K562 (cell line): ENCODE measurements at regions not wholly inside any gene's neighbourhood (a gene's known extent, or its start where the extent isn't known, plus 50 kb on each side); places are given as distances from the start of the nearest gene placed in this dataset.
"Not testable (repeated sequence)": the region's sequence is repeated elsewhere in the genome, so short reads cannot be mapped to it uniquely, and the experiment has no call there.

Experiments used
- ATAC-seq: fragments of 200-7000 bp; cut with Tn5 transposase; 3 replicates; pipeline ENCODE4 v1.9.1; 2020; ENCODE audit warnings: moderate library complexity
- BruUV-seq: library from RNA; stranded (reverse); fragments of 400-500 nt; replicated peaks from 2 replicates; lab custom pipeline; 2021; lab: Mats Ljungman, UMichigan
- CTCF ChIA-PET: fragments of 300-600 bp; formaldehyde crosslinking; extraction: SDS; loops from one replicate; lab custom pipeline; 2021; ENCODE audit warnings: low intra/inter-chr PET ratio; lab: Yijun Ruan, JAX
- POLR2A ChIA-PET: fragments of 300-600, 350-650 bp; sonication (Branson Sonifier 250); formaldehyde crosslinking; extraction: SDS; loops from one replicate; lab custom pipeline; 2021; ENCODE audit warnings: antibody characterized with exemption, inconsistent platforms; lab: Yijun Ruan, JAX
- DNase-seq, 4 experiments: peaks; one replicate each; pipeline versions ENCODE4 v3.0.0 to v3.0.0-alpha.2; 2011 to 2018; ENCODE audit warnings: low spot score in 3 of 4, mixed read lengths in 3 of 4; ENCODE audit errors: extremely low read depth in 1 of 4
- FAIRE-seq: peaks from 2 replicates; lab custom pipeline; 2011; peaks lifted over from hg19 to GRCh38; lab: Jason Lieb, UNC
- H2AFZ ChIP-seq: 2 replicates; pipeline ENCODE4 v1.6.0; 2011; ENCODE audit warnings: low read depth, low read length, control low read depth, inconsistent platforms
- H3K27ac ChIP-seq: fragments of 200-600 bp; 3 replicates; pipeline ENCODE4 v1.8.0; 2011; ENCODE audit warnings: low read depth, mild to moderate bottlenecking, control low read depth, inconsistent platforms, low read length, moderate library complexity, mixed read lengths; ENCODE audit errors: extremely low read depth
- H3K27me3 ChIP-seq, 2 experiments: fragments of 300-600 bp in 1 of 2; 2 replicates in 1 of 2; 3 replicates in 1 of 2; pipeline versions ENCODE4 v1.6.0 to v1.8.0; 2011; ENCODE audit warnings: inconsistent platforms in 2 of 2, low read length in 2 of 2, mild to moderate bottlenecking in 1 of 2, mixed read lengths in 1 of 2, moderate library complexity in 1 of 2; ENCODE audit not compliant: control insufficient read depth in 2 of 2, insufficient read depth in 2 of 2
- H3K36me3 ChIP-seq: fragments of 300-600 bp; 3 replicates; pipeline ENCODE4 v1.8.0; 2011; ENCODE audit warnings: mild to moderate bottlenecking, low read length, inconsistent platforms; ENCODE audit not compliant: control insufficient read depth, insufficient read depth
- H3K4me1 ChIP-seq, 2 experiments: fragments of 200-600 bp in 1 of 2; replicated peaks in 1 of 2; 2 replicates in 1 of 2; 3 replicates in 1 of 2; pipeline versions ENCODE4 v1.5.1 to v1.8.0; 2011; ENCODE audit warnings: inconsistent platforms in 2 of 2, low read length in 2 of 2, mild to moderate bottlenecking in 1 of 2, mixed read lengths in 1 of 2, moderate library complexity in 1 of 2; ENCODE audit not compliant: control insufficient read depth in 2 of 2, insufficient read depth in 2 of 2
- H3K4me2 ChIP-seq: 2 replicates; pipeline ENCODE4 v1.6.1; 2011; ENCODE audit warnings: low read length, control low read depth, inconsistent platforms, mixed read lengths; ENCODE audit not compliant: insufficient read depth
- H3K4me3 ChIP-seq: fragments of 200-600 bp; sonication (generic), shearing (Covaris generic); 2 replicates; pipeline ENCODE4 v1.5.1; 2016; ENCODE audit warnings: control low read depth, inconsistent platforms
- H3K79me2 ChIP-seq: fragments of 200-600 bp; 3 replicates; pipeline ENCODE4 v1.8.0; 2011; ENCODE audit warnings: low read length, inconsistent platforms; ENCODE audit not compliant: control insufficient read depth, insufficient read depth
- H3K9ac ChIP-seq, 2 experiments: 2 replicates each; pipeline versions ENCODE4 v1.6.0 to v1.6.1; 2011; ENCODE audit warnings: low read depth in 2 of 2, low read length in 2 of 2, control low read depth in 1 of 2, inconsistent platforms in 1 of 2, mild to moderate bottlenecking in 1 of 2, mixed read lengths in 1 of 2; ENCODE audit not compliant: insufficient read depth in 1 of 2
- H3K9me1 ChIP-seq: one replicate; pipeline ENCODE4 v1.6.0; 2011; ENCODE audit warnings: inconsistent platforms, mild to moderate bottlenecking, low read length, moderate library complexity; ENCODE audit not compliant: control insufficient read depth, insufficient read depth
- H3K9me3 ChIP-seq: replicated peaks from 2 replicates; pipeline ENCODE4 v1.5.1; 2011; ENCODE audit warnings: low read depth, low read length, inconsistent platforms; ENCODE audit not compliant: control insufficient read depth, insufficient read depth
- H4K20me1 ChIP-seq: replicated peaks from 2 replicates; pipeline ENCODE4 v1.6.1; 2011; ENCODE audit warnings: low read length, inconsistent platforms, mixed read lengths; ENCODE audit not compliant: control insufficient read depth, insufficient read depth
- ATF1 ChIP-seq, 2 experiments: fragments of 450-650 bp in 1 of 2; IDR thresholded peaks; 2 replicates each; pipeline ENCODE4 v1.6.1; 2016; ENCODE audit warnings: missing compliant biosample characterization in 1 of 2, missing genetic modification characterization in 1 of 2
- ETV5 ChIP-seq: sonication (generic); formaldehyde crosslinking; IDR thresholded peaks from 2 replicates; pipeline ENCODE4 v1.4.0; 2020; ENCODE audit warnings: low read depth, mild to moderate bottlenecking, missing genetic modification reagents
- JUN ChIP-seq, 2 experiments: sonication (generic) in 1 of 2; formaldehyde crosslinking in 1 of 2; IDR thresholded peaks; 2 replicates each; pipeline versions ENCODE4 v1.6.1 to v1.8.0; 2012 to 2022; ENCODE audit warnings: borderline replicate concordance in 2 of 2, mild to moderate bottlenecking in 2 of 2, improper control_type of control experiment in 1 of 2, low read depth in 1 of 2, low read length in 1 of 2, missing genetic modification reagents in 1 of 2
- MTA2 ChIP-seq: fragments of 450-650 bp; IDR thresholded peaks from 2 replicates; pipeline ENCODE4 v1.6.1; 2016; ENCODE audit warnings: low read depth
- NBN ChIP-seq: fragments of 450-650 bp; IDR thresholded peaks from 2 replicates; pipeline ENCODE4 v1.6.1; 2016; ENCODE audit warnings: low read depth, mild to moderate bottlenecking
- NR2F6 ChIP-seq: fragments of 450-650 bp; formaldehyde crosslinking; IDR thresholded peaks from 2 replicates; pipeline ENCODE4 v1.4.0; 2020; ENCODE audit warnings: mild to moderate bottlenecking
- POLR2AphosphoS5 ChIP-seq: IDR thresholded peaks from 2 replicates; pipeline ENCODE4 v1.6.1; 2011; ENCODE audit warnings: mild to moderate bottlenecking, low read depth, low read length, moderate library complexity; ENCODE audit not compliant: control insufficient read depth, insufficient read depth
- RUNX1 ChIP-seq: sonication (generic); IDR thresholded peaks from 2 replicates; pipeline ENCODE4 v1.6.1; 2016; ENCODE audit warnings: antibody characterized with exemption, low read depth
- TAL1 ChIP-seq: fragments of 450-650 bp; IDR thresholded peaks from 2 replicates; pipeline ENCODE4 v1.6.1; 2016; ENCODE audit warnings: mild to moderate bottlenecking
- TBL1XR1 ChIP-seq, 2 experiments: IDR thresholded peaks; 2 replicates each; pipeline ENCODE4 v1.6.1; 2012; ENCODE audit warnings: improper control_type of control experiment in 2 of 2, low read length in 2 of 2, mild to moderate bottlenecking in 1 of 2
- ZNF146 ChIP-seq: IDR thresholded peaks from one replicate; pipeline ENCODE4 v1.6.1; 2018; ENCODE audit warnings: missing compliant biosample characterization; ENCODE audit not compliant: unreplicated experiment
- WGBS: fragments of 100-300 bp; shearing (Covaris generic); methylation state at CpG from one replicate; pipeline ENCODE4 v1.1.6; 2016; ENCODE audit warnings: low coverage, mixed read lengths; ENCODE audit not compliant: insufficient coverage; ENCODE audit errors: missing lambda C conversion rate; 5-methylcytosine and 5-hydroxymethylcytosine counted together
- in situ Hi-C: fragments of 300-500 bp; cut with MboI; formaldehyde crosslinking; loops from 4 replicates; pipeline ENCODE4 v1.15.0; 2018; ENCODE audit warnings: inconsistent platforms, mixed read lengths
- intact Hi-C: fragments of 100-400 bp; cut with micrococcal nuclease; formaldehyde crosslinking; loops from 2 replicates; pipeline ENCODE4 v1.14.2; 2022
- TF ChIP-seq, protein P1 (sequence below): fragments of 450-650 bp; IDR thresholded peaks from 2 replicates; pipeline ENCODE4 v1.7.0; 2016; ENCODE audit warnings: borderline replicate concordance

GRCh38 chr6:144793744-144794143, 508.6 kb downstream of the UTRN start (continued):
- TF ChIP-seq TAL1 (no peak), MTA2 (no peak)

DNA sequence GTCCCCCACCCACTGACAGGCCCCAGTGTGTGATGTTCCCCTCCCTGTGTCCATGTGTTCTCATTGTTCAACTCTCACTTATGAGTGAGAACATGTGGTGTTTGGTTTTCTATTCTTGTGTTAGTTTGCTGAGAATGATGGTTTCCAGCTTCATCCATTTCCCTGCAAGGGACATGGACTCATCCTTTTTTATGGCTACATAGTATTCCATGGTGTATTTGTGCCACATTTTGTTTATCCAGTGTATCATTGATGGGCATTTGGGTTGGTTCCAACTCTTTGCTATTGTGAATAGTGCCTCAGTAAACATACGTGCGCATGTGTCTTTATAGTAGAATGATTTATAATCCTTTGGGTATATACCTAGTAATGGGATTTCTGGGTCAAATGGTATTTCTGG, 509.9 kb downstream of the UTRN start:
- TF ChIP-seq ZNF146 (CRISPR knock-in tag), result peak; percentile 72

DNA sequence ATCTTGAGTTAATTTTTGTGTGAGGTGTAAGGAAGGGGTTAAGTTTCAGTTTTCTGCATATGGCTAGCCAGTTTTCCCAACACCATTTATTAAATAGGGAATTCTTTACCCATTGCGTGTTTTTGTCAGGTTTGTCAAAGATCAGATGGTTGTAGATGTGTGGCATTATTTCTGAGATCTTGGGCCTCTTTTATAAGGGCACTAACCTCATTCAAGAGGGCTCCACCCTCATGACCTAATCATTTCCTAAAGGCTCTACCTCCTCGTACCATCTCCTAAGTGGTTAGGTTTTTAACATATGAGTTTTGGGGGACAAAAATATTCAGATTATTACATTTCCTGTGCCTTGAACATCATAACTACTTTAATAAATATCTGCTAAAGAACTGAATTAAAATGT, 510.9 kb downstream of the UTRN start:
- no peaks in the 10 kb centered on the region for H3K4me1 ChIP-seq
- ChIA-PET POLR2A (no interaction called here), CTCF (no interaction called here)
- H3K9me1 ChIP-seq, result no peaks in the 10 kb centered on the region
- BruUV-seq, result no TSS peak
- ATAC-seq, result no peak
- H2AFZ ChIP-seq, result no peak overlapping the region
- H3K79me2 ChIP-seq, result no peaks in the 10 kb centered on the region
- H3K9me3 ChIP-seq, result no peaks in the 10 kb centered on the region
- intact Hi-C loops (no loop called here), in situ Hi-C loops (no loop called here)
- no peaks in the 10 kb centered on the region for H3K36me3 ChIP-seq
- no peaks in the 10 kb centered on the region for H4K20me1 ChIP-seq
- no peaks in the 10 kb centered on the region for H3K27me3 ChIP-seq
- H3K9ac ChIP-seq, result no peak overlapping the region
- WGBS, result 37% methylated on average over 2 of the region's 2 CpGs
- DNase-seq, result no peak
- no peak overlapping the region for H3K27ac ChIP-seq
- FAIRE-seq, result no peak
- TF ChIP-seq, protein P1, sequence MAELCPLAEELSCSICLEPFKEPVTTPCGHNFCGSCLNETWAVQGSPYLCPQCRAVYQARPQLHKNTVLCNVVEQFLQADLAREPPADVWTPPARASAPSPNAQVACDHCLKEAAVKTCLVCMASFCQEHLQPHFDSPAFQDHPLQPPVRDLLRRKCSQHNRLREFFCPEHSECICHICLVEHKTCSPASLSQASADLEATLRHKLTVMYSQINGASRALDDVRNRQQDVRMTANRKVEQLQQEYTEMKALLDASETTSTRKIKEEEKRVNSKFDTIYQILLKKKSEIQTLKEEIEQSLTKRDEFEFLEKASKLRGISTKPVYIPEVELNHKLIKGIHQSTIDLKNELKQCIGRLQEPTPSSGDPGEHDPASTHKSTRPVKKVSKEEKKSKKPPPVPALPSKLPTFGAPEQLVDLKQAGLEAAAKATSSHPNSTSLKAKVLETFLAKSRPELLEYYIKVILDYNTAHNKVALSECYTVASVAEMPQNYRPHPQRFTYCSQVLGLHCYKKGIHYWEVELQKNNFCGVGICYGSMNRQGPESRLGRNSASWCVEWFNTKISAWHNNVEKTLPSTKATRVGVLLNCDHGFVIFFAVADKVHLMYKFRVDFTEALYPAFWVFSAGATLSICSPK, result no peak
- no peak for TF ChIP-seq TBL1XR1 (IDR thresholded peaks at IDR 0.05; ENCODE audit: low read length in 2 of 2)
- TF ChIP-seq RUNX1, result no peak
- TF ChIP-seq NBN, result no peak
- no peak for TF ChIP-seq ETV5 (CRISPR knock-in tag)
- no peak for TF ChIP-seq NR2F6 (CRISPR knock-in tag)
- TF ChIP-seq JUN (IDR thresholded peaks at IDR 0.05; ENCODE audit: borderline replicate concordance, low read depth, low read length), result no peak
- no peak for TF ChIP-seq JUN (CRISPR knock-in tag; IDR thresholded peaks at IDR 0.05; ENCODE audit: borderline replicate concordance)
- TF ChIP-seq ATF1 (CRISPR knock-in tag; IDR thresholded peaks at IDR 0.05), result no peak
- TF ChIP-seq ATF1 (tag; IDR thresholded peaks at IDR 0.05), result no peak
- no peak for TF ChIP-seq POLR2AphosphoS5
- no peak overlapping the region for H3K4me2 ChIP-seq
- H3K4me3 ChIP-seq, result no peak overlapping the region

More for the DNA sequence above, 509.9 kb downstream of the UTRN start:
- H3K79me2 ChIP-seq, CTCF ChIA-PET, H3K9me3 ChIP-seq, H3K4me2 ChIP-seq, DNase-seq, H3K4me1 ChIP-seq, H3K27me3 ChIP-seq, FAIRE-seq, intact Hi-C loops, H3K36me3 ChIP-seq, H3K27ac ChIP-seq, BruUV-seq, ATAC-seq, H3K9me1 ChIP-seq, POLR2A ChIA-PET, H3K9ac ChIP-seq, in situ Hi-C loops, H3K4me3 ChIP-seq, H2AFZ ChIP-seq, H4K20me1 ChIP-seq: not testable (repeated sequence)
- 61% methylated on average over 2 of the region's 2 CpGs for WGBS
